SJSA1 (cell line): ENCODE measurements at regions not wholly inside any gene's neighbourhood (a gene's known extent, or its start where the extent isn't known, plus 50 kb on each side); places are given as distances from the start of the nearest gene placed in this dataset.

Experiments
- DNase-seq, 2 experiments: peaks; one replicate each; pipeline ENCODE4 v3.0.0-alpha.2; 2015 to 2020; ENCODE audit warnings: low spot score in 2 of 2, low read depth in 1 of 2
- H3K27ac ChIP-seq: fragments of 250-450 bp; sonication (Bioruptor Pico); 2 replicates; pipeline ENCODE4 v1.5.1; 2020; ENCODE audit warnings: mild to moderate bottlenecking, moderate library complexity
- H3K27me3 ChIP-seq: fragments of 250-450 bp; sonication (Bioruptor Pico); replicated peaks from 2 replicates; pipeline ENCODE4 v1.5.1; 2020; ENCODE audit warnings: mild to moderate bottlenecking, moderate library complexity
- H3K36me3 ChIP-seq: fragments of 250-450 bp; sonication (Bioruptor Pico); 2 replicates; pipeline ENCODE4 v1.5.1; 2020; ENCODE audit warnings: mild to moderate bottlenecking
- H3K4me1 ChIP-seq: fragments of 250-450 bp; sonication (Bioruptor Pico); replicated peaks from 2 replicates; pipeline ENCODE4 v1.6.1; 2021; ENCODE audit warnings: mild to moderate bottlenecking
- H3K4me3 ChIP-seq: fragments of 250-450 bp; sonication (Bioruptor Pico); 2 replicates; pipeline ENCODE4 v1.5.1; 2020; ENCODE audit warnings: mild to moderate bottlenecking
- H3K9me3 ChIP-seq: fragments of 250-450 bp; sonication (Bioruptor Pico); replicated peaks from 2 replicates; pipeline ENCODE4 v1.5.1; 2020; ENCODE audit warnings: mild to moderate bottlenecking

DNA sequence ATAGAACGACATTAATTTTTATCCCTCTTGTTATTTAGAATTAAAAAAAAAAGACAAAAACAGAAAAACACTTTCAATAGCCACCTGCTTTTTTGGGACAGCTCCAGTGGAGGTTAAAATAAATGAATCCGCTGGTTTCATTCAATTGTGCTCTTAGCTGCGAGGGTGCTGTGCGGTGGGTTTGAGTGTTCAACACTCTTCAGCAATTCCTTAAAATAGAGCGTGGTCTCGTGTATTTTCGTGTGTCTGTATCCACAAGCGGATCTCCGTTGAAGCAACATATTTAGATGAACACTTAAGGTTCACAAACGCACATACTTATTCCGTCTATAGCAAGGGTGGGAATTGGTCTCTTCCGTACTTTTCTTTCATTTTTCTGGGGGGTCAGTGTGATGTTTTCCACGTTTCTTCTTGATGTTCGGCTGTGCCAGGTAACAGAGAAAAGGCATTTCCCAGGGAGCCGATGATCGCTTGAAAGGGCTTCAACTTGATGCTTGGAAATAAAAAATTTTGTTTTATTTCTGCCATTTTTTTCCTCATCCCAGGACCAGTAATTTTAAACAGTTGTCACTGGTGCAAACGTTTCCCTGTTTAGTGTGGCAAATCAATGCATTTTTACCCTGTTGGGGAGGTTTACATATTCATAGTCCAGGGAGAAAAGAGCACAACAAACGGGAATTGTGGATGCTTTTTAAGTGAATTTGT lies 297.9 kb downstream of the IRF8 start:
- Histone ChIP-seq H3K36me3 (peaks cover 3% of the 10 kb centered on the region; the same call in 1 of the 2 replicates), H3K9me3 (no peaks in the 10 kb centered on the region), H3K27me3 (no peaks in the 10 kb centered on the region), H3K4me1 (peaks cover 80% of the 10 kb centered on the region), H3K27ac (peak overlapping the region; percentile 95), H3K4me3 (peak overlapping the region; percentile 30)
- no peak for DNase-seq

DNA sequence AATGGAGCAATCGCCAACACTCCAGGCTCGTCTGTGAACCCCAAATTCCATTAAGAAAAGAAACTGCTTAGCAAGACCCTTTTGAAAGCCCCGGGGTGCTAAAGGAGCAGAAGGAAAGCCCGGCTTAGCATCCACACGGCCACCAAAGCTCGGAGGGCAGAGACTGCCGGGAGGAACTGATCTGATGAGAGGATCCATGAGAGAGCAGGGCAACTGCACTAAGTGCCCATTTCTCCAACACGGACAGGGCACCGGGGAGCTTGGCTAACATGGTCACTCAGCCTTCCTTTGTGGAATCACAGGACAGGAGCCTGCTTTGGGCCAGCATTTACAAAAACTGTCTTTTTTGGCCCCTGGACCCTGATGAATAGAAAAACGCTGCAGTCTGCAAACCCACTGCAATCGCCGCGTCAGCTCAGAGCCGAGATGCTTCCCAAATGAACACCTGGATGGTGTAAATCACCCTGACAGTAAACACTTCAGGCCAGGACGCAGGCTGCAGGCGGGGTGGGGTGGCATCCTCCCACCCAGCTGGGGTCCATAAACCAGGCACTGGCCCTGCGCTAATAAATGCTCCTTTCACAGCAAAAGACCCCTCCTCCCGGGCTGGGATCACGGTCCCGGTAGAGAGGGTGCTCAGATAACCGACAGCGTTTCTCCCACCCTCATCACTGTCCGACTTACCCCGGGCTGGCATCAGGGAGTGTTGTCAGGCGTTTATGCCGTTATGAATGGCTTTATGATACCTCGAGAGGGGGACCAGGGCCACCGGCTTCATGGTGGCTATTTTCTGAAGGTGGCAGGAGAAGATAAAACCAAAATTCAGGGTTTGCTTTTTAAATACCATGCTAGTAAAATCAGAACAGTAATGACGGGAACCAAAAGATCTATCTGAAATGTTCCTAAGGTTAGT lies 299.5 kb downstream of the IRF8 start:
- peaks cover 72% of the 10 kb centered on the region for H3K4me1 ChIP-seq
- H3K36me3 ChIP-seq: peaks cover 3% of the 10 kb centered on the region; the same call in 1 of the 2 replicates
- no peaks in the 10 kb centered on the region for H3K9me3 ChIP-seq
- peak overlapping the region; percentile 30 for H3K4me3 ChIP-seq
- H3K27ac ChIP-seq: peak overlapping the region; percentile 95
- H3K27me3 ChIP-seq: no peaks in the 10 kb centered on the region
- DNase-seq: peak in 1 of 2 experiments; percentile 72

DNA sequence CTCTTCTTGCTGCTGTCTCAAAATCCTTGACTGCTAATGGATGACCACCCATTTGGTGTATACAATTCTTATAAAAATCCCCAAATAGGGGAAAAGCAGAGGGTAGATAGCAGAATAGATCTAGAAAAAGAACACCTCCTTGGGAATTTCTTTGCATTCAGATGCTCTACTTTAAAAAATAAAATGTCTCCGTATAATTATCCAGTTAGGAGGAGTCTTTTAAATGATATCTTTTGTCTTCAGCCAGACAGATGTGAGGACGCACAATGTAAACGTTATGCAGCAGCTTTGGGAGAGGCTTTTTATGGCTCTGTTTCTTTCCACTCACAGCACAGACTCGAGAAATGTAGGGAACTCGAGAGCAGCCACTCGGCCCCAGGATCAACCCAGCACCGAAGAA lies 300.2 kb downstream of the IRF8 start:
- Histone ChIP-seq H3K27ac (peak overlapping the region; percentile 95), H3K27me3 (no peaks in the 10 kb centered on the region)
- DNase-seq: no peak

DNA sequence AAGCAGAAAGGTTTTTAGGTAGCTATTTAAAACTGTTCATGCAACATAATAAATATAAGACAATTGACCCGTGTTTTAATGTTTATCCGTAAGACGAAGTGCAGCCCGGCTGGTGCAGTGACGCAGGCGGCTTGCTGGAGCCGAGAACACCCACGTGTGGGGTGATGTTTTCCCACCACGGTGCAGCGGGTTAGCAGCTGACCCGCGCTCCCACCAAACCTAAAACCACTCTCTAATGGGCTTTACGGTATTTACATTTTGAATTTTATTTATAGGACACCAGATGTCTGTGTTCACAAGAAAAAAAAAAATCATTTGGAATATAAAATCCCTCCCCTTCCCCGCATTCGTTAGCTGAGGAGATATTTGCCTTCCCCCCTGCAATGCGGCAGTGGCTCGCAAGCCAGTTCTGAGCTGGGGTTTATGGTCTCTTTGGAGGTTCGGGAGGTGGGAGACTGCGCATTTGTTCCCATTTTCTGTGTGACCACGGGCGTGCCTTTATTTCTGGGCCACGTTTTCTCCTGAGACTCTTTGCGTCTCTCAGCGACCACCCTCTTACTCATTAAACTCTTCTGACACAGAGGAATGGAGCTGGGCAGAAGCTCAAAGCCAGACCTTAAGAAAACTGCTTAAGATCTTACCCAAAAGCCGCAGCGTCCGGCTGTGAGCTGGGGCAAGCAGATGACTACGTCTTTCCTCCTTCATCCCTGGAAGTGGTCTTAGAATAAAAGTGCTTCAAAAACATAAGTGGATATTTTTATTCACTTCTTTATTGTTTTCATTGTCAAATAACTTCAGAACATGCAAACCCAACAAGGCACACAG lies 301.1 kb downstream of the IRF8 start:
- no peaks in the 10 kb centered on the region for H3K36me3 ChIP-seq
- peaks cover 56% of the 10 kb centered on the region for H3K4me1 ChIP-seq
- peak; percentile 94 to 97 for DNase-seq
- peak overlapping the region; percentile 95 for H3K27ac ChIP-seq
- H3K9me3 ChIP-seq: no peaks in the 10 kb centered on the region
- H3K27me3 ChIP-seq: no peaks in the 10 kb centered on the region
- peak overlapping the region; percentile 30 for H3K4me3 ChIP-seq

More for the DNA sequence above, 300.2 kb downstream of the IRF8 start:
- Histone ChIP-seq H3K4me1 (peaks cover 65% of the 10 kb centered on the region), H3K9me3 (no peaks in the 10 kb centered on the region), H3K4me3 (peak overlapping the region; percentile 30), H3K36me3 (peaks cover 3% of the 10 kb centered on the region; the same call in 1 of the 2 replicates)

DNA sequence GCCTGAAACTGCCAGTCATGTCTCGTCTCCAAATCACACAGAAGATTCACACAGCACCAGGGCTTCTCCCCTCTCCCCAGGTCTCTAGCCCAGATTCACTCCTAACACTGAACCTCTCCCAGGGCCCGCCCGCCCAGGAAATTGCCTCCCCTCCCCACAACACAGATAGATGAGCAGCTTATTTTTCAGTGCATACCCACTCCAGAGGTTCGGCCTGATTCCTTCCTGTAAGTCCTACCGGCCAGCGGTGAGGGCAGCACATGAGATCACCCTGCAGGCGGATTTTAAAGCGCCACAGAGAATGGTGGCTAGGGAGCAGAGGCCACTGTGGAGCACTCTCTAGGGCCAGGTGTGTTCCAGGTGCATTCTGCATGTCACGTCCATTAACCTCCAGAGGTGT lies 301.8 kb downstream of the IRF8 start:
- Histone ChIP-seq H3K4me1 (peaks cover 54% of the 10 kb centered on the region), H3K4me3 (peak overlapping the region; percentile 12), H3K9me3 (no peaks in the 10 kb centered on the region), H3K27ac (peak overlapping the region; percentile 95), H3K36me3 (no peaks in the 10 kb centered on the region), H3K27me3 (no peaks in the 10 kb centered on the region)
- no peak for DNase-seq

DNA sequence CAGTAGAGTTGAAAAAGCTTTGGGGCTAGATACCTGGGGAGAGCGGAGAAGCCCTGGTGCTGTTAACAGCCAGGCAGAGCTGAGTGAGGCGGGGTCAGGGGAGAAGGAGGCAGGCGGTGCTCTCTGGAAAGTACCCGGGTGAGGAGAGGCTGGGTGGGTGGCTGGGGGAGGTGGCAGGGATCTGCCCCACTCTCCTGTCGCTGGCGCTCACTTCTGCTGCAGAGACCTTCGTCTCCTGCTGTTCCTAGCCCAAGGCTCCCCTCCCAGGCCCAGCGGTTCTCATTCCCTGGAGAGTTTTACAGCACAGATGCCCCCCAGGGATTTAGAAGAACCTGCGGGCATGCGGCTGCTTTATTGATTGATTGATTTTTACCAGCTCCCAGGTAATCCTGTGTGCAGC lies 302.8 kb downstream of the IRF8 start:
- Histone ChIP-seq H3K27me3 (no peaks in the 10 kb centered on the region), H3K27ac (peak overlapping the region; percentile 95; the same call in 1 of the 2 replicates)
- DNase-seq: no peak

DNA sequence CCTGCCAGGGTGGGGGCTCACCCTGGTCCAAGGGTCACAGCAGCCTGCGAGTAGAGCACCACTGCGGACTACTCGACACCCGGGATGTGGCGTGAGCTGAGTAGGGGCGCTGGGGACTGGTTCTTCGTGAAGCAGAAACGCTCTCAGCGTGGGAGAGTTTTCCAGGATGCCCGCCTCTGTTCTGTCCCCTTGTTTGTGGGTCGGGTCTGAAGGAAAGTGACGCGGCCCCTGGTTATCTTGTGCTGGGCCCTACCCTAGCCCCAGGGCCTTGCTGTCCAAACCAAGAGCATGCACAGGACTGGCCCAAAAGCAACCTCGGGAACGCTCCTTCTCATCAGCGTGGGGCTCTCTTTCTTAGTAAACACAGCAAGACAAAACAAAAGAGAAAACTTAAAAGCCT lies 303.3 kb downstream of the IRF8 start:
- H3K27ac ChIP-seq: no peak overlapping the region

More for the DNA sequence above, 302.8 kb downstream of the IRF8 start:
- Histone ChIP-seq H3K9me3 (no peaks in the 10 kb centered on the region), H3K4me1 (peaks cover 50% of the 10 kb centered on the region), H3K36me3 (no peaks in the 10 kb centered on the region), H3K4me3 (no peak overlapping the region)

DNA sequence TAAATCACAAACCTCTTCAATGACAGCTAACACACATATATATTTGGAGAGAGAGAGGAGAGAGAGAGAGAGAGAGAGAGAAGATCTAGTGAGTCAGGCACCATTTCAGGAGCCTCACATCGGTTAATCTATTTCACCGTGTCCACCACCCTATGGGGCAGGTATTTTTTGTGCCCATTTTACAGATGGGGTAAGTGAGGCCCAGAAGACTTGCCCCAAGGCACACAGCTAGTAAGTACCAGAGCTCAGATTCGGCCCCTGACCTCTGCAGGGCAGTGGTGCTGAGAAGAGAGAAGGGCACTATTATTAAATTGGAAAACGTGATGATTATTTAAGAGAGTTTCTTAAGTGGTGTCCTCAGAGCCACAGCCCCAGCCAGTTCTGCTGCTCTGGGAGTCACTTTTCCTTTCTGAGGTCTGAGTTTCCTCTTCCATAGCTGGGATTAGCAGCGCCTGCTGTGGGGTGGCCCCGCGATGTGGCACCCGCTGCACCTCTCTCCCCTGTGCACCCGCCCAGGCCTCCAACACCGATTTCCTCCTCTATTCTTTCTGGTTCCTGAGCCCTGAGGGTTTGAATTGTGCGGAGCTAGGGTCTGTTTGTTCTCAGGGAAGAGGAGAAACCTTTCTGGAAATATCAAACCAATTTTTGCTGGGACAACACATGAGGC lies 303.9 kb downstream of the IRF8 start:
- H3K36me3 ChIP-seq: no peaks in the 10 kb centered on the region
- H3K4me3 ChIP-seq: no peak overlapping the region
- no peak for DNase-seq
- no peaks in the 10 kb centered on the region for H3K27me3 ChIP-seq
- H3K9me3 ChIP-seq: no peaks in the 10 kb centered on the region
- H3K27ac ChIP-seq: no peak overlapping the region
- H3K4me1 ChIP-seq: peaks cover 38% of the 10 kb centered on the region

More for the DNA sequence above, 303.3 kb downstream of the IRF8 start:
- H3K4me1 ChIP-seq: peaks cover 45% of the 10 kb centered on the region
- no peaks in the 10 kb centered on the region for H3K36me3 ChIP-seq
- H3K4me3 ChIP-seq: no peak overlapping the region
- H3K9me3 ChIP-seq: no peaks in the 10 kb centered on the region
- DNase-seq: no peak
- H3K27me3 ChIP-seq: no peaks in the 10 kb centered on the region

DNA sequence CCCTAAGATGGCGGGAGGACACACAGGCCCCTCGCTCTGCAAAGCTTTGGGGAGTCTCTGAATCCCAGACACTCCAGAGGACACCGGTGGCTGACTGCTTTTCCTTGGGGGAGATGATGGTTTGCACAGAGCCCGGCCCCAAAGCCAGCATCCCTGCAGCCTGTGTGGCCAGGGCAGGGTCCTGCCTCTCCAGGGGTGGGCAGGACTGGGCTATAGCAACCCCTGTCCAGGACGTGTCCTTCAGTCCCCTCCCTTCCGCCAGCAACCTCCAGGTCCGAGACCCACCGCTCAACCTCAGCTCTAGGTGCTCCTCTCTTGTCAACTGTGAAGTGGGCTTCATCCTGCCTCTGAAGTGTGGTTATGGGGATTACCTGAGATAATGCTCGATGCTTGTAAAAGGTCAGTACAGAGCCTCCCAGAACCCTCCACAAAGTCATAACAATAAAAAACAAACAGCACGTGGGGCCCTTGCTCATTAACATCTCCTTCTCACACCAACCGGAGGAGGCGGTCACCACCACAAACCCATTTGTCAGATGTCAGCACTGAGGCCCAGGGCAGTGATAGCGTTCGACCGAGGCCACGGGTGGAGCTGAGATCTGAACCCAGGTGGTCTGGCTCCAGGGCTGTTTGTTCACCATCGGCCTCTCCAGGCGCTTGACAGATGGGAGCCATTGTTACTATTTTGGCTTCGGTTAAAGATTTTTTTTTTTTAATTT lies 304.8 kb downstream of the IRF8 start:
- Histone ChIP-seq H3K27me3 (no peaks in the 10 kb centered on the region), H3K4me3 (no peak overlapping the region), H3K9me3 (no peaks in the 10 kb centered on the region), H3K4me1 (peaks cover 30% of the 10 kb centered on the region), H3K36me3 (no peaks in the 10 kb centered on the region), H3K27ac (no peak overlapping the region)
- no peak for DNase-seq

DNA sequence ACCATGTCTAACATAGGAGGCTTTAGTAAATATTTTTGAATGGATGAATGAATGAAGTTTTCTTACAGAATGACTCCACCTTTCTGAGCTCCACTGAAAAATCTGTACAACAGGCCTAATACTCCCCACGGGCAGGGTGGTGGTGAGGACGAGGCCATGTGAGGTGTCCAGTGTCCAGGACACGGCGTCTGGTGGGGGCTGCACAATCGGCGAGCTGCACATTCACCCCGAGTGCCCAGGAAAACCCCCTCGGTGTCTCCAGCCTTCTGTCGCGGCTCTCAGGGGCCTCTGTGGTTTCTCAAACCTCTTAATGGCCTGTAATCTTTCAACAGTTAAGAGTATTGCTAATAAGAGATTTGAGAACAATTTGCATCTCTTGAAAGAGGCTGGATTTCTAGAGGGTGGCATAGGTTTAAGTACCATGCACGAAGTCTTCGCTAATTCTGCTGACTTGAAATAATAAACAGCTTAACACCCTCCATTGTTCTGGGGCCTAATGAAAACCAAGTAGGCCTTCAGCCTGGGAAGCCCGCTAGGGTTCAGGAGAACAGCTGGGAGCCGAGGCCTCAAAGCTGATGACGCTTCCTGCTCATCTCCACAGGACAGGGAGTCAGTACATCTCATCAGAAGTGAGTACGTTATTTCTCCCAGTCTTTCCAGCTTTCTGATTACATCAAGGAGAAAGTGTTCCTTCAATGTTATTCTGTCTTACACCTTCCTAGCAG lies 304.6 kb upstream of the FOXF1 start:
- Histone ChIP-seq H3K36me3 (no peaks in the 10 kb centered on the region), H3K9me3 (no peaks in the 10 kb centered on the region), H3K27ac (no peak overlapping the region), H3K4me3 (no peak overlapping the region), H3K4me1 (peaks cover 16% of the 10 kb centered on the region), H3K27me3 (no peaks in the 10 kb centered on the region)
- DNase-seq: no peak

DNA sequence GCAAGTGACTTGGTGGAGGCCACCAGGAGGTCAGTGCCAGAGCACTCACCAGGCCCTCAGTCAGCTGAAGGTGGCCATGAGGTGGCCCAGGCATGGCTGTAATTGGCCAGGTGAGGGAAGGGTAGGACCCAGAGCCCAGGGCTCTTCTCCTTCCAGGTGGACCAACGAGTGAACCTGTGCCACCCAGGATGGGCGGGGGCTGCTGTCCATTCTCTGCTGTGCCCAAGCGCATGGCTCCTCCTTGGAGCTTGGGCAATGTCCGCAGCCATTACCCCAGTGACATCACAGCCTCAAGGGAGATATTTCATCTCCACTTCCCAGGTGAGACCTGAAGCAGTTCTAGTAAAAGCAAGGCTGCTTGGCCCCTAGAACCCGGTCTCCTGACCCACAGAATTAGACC lies 303.0 kb upstream of the FOXF1 start:
- no peak for DNase-seq
- no peak overlapping the region for H3K27ac ChIP-seq
- peaks cover 7% of the 10 kb centered on the region; the same call in 1 of the 2 replicates for H3K4me1 ChIP-seq
- no peaks in the 10 kb centered on the region for H3K9me3 ChIP-seq
- no peak overlapping the region for H3K4me3 ChIP-seq
- H3K36me3 ChIP-seq: no peaks in the 10 kb centered on the region
- no peaks in the 10 kb centered on the region for H3K27me3 ChIP-seq

DNA sequence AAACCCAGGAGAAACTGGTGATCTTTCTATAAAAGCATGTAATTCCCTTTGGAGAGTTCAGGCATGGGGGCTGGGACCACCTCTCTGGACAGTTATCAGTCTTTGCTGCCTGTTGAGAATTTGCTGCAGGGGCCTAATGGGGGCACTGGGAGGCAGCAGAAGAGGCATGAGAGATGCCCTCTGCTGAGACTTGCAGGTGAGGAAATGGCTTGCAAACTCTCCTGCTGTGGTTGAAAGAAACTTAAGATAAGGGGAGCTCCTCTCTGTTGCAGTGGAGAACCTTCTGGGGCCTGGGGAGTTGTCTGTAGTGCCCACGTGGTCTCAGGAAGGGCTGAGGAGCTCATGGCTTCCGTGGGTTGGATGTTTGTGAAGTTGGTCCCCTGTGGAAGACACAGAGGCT lies 301.1 kb upstream of the FOXF1 start:
- peaks cover 13% of the 10 kb centered on the region for H3K4me1 ChIP-seq
- no peaks in the 10 kb centered on the region for H3K9me3 ChIP-seq
- H3K27ac ChIP-seq: no peak overlapping the region
- no peaks in the 10 kb centered on the region for H3K36me3 ChIP-seq
- DNase-seq: no peak
- no peak overlapping the region for H3K4me3 ChIP-seq
- H3K27me3 ChIP-seq: no peaks in the 10 kb centered on the region
